ENCODE measurements at regions not wholly inside any gene's neighbourhood (a gene's known extent, or its start where the extent isn't known, plus 50 kb on each side); places are given as distances from the start of the nearest gene placed in this dataset.
"Not testable (repeated sequence)": the region's sequence is repeated elsewhere in the genome, so short reads cannot be mapped to it uniquely, and the experiment has no call there.

DNA sequence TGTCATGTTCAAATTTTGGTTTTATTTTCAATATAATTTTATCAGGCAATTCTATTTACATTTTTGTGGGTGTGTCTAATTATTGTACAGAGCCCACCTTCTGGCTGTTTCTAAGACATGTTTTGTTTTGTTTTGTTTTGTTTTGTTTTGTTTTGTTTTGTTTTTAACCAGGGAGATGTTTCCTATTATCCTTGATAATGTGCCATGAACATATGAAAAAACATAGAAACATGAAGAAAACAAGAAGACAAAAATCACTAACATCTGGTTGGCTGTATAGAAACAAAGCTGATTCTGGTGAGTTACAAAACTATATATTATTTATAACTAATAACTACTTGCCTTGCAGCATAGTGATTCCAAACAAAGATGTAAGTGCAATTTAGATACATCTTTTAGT is 128.1 kb upstream of the TRPC4 start:
- DNase-seq (ENCODE audit: low spot score) = no peak

DNA sequence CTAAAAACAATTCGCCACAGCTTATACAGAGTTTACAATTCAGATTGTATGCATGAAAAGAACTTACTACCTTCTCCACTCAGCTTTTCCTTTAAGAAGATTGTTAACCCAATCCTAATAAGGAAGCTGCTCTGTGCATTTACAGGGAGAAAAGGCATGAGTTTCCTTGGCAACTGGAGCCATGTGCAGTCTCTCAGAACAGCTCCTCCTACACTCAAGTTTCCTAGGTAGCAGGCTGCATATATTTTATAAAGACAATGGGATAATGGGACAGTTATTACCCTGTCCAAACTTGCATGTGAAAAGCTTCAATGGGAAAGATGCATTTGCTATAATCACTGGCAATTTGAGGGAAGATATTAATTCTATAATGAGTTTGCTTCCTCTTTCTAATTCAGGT is 125.5 kb upstream of the TRPC4 start:
- DNase-seq (ENCODE audit: low spot score) = no peak

DNA sequence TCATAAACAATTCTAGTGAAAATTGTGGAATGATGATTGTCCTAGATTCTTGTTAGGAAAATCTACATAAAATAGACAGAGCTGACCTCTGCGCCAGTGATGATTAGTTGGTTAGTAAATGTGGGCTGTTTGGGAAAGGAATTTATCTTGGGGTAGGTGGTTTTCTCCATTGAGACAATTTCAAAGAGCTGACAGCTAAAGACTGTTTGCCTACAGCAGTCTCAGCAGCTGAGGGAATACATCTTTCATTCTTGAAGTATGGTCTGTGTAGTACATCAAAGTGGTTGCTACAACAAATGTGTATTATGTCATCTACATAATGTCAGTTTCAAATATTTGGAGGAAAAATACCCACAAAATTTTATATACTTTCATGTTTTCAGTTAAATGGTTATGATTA is 117.2 kb upstream of the TRPC4 start:
- DNase-seq (ENCODE audit: low spot score) = no peak

DNA sequence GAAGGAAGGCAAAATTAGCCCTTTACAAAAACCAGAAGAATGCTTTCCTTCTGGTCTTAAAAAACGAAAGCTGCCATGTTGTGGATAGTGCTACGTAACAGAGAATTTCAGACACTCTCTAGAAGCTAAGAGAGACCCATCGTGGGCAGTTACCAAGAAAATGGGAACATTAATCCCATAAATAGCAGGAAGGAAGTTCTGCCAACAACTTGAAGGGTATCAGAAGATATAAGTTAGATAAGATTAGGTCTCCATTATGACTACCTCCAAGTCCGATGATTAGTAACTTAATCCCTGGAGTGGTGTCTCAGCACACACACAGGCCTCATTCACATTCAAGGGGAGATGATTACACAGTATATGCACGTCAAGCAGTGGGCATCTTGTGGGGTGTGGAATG is 115.7 kb upstream of the TRPC4 start:
- DNase-seq (ENCODE audit: low spot score) = no peak

DNA sequence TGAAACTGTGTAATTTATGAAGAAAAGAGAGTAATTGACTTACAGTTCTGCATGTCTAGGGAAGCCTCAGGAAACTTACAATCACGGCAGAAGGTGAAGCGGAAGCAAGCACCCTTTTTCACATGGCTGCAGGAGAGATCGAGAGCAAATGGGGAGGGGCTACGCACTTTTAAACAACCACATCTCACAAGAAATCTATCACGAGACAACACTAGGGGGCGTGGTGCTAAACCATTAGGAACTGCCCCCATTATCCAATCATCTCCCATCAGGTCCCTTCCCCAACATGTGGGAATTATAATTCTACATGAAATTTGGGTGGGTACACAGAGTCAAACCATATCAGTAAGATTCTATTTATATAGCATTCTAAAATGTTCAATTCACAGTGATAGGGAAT is 114.8 kb upstream of the TRPC4 start:
- DNase-seq (ENCODE audit: low spot score) = no peak

DNA sequence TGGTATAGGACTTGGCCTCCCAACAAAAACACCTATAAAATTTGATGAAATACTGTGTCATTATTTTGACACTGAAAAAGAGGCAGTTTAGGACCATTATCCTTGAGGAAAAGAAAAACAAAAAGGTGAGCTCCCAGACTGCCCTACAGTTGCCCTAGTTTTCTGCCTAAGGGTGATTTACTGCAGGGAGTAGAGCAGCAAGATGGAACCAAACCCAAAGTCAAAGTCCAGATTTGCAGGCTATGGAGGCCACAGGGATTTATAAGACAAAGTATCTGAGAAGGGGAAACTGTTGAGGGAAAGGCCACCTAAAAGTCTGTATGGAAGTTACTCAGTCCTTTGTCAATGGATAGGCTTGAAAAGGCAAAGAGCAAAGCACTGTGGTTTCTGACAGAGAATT is 112.4 kb upstream of the TRPC4 start:
- DNase-seq (ENCODE audit: low spot score) = no peak

DNA sequence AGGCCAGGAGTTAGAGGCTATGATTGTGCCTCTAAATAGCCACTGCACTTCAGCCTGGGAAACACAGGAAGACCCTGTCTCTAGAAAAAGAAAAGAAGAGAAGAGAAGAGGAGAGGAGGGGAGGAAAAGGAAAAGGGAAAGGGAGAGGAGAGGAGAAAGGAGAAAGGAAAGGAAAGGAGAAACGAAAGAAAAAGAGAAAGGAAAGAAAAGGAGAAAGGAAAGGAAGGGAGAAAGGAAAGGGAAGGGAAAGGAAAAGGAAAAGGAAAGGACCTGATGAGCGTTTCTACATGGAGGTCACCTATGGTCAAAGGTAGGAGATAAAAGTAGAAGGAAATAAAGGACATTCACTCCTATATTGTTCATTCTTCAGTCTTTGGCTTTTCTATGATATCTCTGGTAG is 109.1 kb upstream of the TRPC4 start:
- no peak for DNase-seq (ENCODE audit: low spot score)

DNA sequence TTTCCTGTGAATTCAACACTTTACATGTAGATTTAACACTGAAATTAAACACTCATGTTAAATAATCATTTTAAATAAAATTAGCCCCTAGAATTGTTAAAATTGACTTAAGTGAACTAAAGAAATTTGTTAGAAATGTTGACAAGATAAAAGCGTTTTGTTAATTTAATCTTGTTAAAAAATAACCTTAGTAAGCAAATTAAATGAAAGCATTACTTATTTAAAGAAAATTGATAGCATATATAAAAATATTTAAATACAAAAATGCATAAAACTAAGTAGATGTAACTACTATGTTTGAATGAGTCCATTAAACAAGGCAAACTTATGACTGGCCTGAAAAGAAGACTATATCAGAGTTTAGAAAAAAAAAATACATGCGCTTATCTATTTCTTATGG is 99.0 kb upstream of the TRPC4 start:
- no peak for DNase-seq (ENCODE audit: low spot score)

DNA sequence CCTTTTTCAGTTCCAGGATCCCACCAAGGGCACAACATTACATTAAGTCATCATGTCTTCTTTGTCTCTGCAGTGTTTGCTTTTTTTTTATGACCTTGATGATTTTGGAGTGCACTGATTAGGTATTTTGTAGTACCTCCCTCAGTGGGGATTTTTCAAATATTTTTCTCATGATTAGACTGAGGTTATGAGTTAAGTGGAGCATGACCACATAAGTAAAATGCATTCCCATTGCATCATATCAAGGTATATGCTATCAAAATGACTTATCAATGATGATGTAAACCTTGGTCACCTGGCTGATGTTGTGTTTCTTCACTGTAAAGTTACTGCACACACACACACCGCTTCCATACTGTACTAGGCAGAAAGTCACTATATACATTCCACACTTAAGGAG is 96.7 kb upstream of the TRPC4 start:
- no peak for DNase-seq (ENCODE audit: low spot score)

DNA sequence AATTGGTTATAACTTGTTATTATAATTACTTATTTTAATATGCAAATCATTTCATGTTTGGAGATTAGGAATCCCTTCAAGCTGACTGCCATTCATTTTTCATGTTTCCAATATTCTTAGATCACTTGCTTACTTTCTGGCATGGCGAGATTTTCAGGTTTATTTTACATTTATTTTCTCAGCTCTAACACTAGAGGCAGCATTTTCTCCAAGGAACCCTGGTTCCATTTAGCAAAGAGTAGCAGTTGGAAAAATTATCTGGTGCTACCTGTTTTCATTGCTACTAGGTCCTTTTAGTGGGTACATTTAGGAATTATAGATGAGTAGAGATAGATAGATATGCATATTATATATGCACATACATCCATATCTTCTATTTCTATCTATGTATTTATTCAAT is 90.9 kb upstream of the TRPC4 start:
- DNase-seq (ENCODE audit: low spot score) = no peak

DNA sequence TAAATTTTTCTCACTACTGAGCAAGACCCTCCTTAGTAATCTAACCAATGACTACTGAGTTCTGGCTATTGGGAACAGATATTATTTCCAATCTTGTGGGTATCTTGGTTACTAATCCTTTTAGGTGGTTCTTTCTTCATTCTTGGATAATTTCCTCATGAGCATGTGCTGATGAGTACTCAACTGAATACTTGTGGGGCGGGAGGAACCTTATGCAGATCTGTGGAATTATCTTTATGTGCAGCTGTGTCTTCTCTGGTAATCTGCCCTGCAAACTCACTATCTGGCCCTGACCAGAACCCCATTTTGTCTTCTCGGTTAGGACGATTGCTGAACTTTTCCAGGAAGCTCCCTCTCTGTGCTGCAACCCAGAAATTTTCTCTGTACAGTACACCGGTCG is 89.7 kb upstream of the TRPC4 start:
- DNase-seq (ENCODE audit: low spot score) = no peak

DNA sequence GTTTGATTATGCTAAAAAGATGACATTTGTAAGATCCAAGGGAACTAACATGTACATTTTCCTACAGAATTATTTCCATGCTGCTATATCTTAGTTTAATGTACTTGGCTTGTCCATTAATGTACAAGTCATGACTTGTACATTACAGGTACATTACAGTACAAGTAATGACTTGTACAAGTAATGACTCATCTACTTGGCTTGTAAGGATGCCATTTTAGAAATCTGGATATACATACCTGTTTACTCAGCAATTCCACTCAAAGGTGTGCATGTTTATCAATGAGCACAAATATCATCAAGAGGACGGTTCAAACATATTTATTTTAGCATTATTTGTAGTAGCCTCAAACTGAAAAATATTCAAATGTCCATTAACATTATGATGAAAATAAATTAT is 87.0 kb upstream of the TRPC4 start:
- no peak for DNase-seq (ENCODE audit: low spot score)

DNA sequence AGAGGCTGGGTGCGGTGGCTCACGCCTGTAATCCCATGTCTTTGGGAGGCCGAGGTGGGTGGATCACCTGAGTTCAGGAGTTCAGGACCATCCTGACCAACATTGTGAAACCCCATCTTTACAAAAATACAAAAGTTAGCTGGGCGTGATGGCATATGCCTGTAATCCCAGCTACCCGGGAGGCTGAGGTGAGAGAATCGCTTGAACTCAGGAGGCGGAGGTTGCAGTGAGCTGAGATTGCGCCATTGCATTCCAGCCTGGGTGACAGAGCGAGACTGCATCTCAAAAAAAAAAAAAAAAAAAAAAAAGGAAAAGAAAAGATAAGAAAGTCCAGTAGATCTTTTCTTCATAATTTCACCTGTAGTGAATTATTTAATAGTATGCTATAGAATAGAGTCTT is 85.0 kb upstream of the TRPC4 start:
- not testable (repeated sequence) for DNase-seq (ENCODE audit: low spot score)

DNA sequence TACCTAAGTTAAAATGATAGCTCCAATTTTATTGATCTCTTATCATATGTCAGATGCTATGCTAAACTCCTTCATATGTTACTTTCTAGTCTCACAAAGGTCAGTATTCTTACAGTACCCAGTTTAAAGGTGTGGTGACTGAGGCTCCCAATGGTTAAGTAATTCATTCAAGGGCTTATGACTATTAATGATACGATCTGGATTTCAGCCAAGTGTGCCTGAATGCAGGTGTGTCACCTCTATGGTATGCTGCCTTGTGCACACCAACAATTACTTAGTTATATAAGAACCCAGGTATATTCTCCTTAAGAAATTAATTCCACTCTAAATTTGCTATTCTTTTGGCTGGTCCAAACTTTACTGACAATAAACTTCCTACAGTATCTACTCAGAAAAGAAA is 84.6 kb upstream of the TRPC4 start:
- DNase-seq (ENCODE audit: low spot score) = no peak

DNA sequence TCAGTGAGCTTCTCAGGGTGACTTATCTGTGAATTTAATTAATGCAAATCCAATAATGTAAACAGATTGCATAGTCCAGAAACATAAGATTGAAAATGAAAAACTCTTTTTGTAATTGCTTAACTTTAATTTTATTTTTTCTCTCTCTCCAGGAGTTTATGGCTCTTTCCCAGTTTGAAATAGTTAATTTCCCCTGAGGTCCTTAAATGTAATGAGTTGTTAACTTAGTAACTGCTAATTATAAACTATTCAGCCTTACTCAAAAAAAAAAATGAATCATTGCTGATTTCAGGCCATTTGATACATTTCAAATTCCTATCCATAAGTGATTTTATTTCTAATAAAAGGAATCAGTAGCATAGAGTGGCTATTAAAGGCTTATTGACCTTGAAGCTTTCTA is 84.1 kb upstream of the TRPC4 start:
- DNase-seq (ENCODE audit: low spot score) = no peak

DNA sequence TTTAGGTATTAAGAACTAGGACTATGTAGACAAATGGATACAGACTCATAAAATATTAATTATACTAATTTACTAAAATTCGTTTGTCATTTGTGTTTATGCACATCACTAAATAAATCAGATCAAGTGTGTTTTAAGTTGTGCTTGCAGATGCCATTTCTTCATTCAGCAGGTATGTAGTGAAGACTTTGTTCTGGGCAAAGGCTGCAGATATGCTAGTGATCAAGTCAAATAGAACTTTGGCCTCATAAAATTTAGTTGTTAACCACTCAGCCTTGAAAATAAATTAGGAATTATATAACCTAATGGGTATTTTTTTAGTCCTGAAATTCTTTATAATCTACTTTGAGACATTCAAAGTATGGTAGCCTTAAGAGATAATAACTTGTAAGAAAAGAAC is 80.4 kb upstream of the TRPC4 start:
- no peak for DNase-seq (ENCODE audit: low spot score)

DNA sequence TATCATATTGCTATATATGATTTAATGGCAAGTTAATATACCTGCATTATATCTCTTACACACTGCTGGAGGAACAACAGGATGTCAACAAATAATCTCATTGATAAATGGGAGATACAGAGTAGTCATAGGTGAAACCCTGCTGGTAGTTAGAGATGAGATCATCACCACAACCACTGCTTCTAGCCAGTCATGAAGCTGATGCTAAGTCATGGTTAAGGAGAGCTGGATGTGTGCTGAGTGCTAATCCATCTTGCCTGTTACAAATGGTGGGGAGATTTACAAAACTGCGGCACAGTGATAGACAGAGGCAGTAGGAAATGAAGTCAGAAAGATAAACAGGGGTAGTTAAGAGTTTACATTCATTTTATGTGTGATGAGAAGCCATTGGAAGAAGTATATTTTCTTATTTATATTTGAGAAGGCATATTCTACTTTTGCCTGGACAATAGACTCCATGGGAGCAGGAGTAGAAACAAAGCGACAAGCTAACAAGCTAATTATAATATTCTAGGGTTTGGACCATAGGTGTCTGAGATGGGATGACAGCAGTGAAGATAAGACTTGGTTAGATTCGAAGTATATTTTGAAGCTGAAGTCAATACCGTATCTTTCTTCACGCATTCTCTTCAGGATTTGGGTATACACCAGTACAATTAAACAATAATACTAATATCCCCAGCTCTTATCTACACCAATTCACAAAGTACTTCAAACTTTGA is 78.0 kb upstream of the TRPC4 start:
- no peak for DNase-seq (ENCODE audit: low spot score)

DNA sequence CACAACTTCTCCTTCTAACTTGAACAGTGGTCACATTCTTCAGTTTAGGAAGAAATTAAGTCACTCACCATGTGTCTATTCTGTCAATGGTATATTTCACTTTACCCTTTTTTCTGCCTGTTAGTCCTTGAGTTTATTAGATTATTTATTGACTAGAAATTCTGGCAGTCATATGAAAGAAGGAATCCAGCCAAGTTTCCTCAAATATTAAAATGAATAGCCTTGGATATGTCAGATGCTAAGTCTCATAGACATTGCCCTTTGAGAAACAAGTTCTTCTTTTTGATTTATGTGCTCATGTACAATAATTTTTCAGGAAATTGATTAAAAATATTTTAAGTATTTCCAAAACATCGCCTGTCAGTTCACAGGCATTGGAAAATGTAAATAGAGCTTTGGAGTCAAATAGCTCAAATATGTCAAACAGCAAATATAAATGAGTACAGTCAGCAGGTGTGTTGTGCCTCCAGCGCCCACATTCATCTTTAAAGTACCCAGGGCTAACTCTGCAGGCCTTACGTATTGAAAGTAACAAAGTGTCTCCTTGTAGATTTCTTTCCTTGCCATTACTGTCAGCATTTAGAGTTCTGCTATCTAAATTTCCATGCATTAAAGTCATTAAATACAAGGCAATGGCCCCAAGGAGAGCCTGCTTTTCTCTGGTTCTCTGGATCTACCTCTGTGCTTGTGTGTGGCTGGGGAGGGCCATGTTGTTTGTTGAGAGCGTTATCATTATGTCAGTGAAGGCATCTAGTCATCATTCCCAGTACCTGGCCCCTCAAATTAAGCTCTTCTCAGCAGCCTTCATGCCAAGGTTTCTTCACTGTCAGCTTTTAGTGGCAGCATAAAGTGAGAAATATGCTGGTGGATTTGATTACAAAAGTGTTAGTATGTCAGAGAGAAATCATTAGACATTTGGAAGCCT is 76.3 kb upstream of the TRPC4 start:
- no peak for DNase-seq (ENCODE audit: low spot score)

DNA sequence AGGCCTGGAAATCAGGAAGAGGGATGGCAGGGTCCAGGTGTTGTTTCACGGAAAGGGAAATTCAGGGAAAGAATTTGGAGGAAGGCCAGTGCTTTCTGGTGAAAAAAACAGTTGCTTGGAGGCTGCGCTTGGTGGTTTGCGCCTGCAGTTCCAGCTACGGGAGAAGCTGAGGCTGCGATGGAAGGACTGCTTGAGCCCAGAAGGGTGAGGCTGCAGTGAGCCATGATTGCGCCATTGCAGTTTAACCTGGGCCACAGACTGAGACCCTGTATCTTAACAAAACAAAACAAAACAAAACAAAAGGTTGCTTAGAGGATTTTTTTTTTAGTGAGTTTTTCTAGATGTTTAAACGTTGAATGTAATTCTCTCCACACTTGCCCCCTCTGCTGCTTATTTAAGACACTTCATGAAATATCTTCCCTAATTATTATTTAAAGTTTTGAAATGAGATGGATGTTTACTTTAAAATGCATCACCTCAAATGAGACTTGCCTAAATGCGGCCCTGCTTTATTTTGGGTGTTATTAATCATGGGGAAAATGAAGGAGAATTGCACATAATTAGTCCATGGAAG is 75.4 kb upstream of the TRPC4 start:
- DNase-seq (ENCODE audit: low spot score) = peak; percentile 5

DNA sequence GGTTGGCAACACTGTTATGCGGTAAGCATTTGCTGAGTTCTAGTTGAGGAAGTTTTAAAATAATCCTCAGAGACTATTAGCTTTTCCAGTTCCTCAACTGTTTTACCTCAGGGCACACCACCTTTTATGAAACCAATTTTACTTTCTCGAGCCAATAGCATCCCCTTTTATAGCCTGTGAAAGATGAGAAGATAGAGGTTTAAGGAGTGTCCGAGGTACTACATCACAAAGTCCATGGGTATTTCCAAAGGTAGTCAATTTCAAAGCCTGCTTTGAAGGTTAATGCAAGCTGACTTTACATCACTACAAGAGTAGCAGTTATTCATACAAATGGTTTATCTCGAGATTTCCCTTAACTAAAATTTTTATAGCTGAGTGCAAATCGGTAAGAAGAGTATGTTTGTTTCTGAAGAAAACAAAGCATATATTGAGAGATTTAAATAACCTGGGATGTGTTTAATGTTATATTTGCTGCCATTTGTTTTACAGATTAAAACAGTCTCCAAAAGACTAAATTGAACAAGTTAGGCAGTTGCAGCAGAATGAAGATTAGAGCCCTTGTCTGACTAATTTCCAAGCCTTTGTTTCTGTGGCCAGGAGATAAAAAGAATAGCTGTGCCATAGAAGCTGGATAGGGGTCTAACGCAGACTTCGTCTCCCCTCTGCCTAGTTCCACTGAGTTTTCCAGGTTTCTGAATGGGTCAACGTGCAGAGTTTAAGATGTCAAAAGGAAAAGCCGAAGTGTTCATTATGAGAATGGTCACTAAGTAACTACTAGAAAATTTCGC is 74.7 kb upstream of the TRPC4 start:
- DNase-seq (ENCODE audit: low spot score) = no peak

DNA sequence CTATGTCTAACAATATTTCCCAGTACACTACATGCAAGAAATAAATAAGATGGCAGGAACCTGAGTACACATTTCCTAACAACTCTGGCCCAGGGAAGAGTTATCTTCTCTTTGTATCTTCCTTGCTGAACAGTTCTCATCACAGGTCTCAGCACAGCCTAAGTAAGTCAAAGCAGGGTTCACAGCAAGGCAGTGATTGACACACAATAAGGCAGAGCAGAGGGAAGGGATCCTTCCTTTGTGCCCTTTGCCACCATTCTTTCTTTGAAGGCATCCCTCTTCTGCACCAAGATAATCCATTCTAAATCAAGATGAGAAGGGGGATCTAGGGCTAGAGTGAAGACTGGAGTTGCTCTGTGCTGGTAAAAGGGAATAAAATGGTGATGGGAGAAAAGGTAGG is 73.4 kb upstream of the TRPC4 start:
- no peak for DNase-seq (ENCODE audit: low spot score)

All from GM03348 (cell line).